ENCODE measurements at regions not wholly inside any gene's neighbourhood (a gene's known extent, or its start where the extent isn't known, plus 50 kb on each side); places are given as distances from the start of the nearest gene placed in this dataset.
A peak's percentile ranks its signal among the peaks of the same experiment; 100 is the strongest.

DNA sequence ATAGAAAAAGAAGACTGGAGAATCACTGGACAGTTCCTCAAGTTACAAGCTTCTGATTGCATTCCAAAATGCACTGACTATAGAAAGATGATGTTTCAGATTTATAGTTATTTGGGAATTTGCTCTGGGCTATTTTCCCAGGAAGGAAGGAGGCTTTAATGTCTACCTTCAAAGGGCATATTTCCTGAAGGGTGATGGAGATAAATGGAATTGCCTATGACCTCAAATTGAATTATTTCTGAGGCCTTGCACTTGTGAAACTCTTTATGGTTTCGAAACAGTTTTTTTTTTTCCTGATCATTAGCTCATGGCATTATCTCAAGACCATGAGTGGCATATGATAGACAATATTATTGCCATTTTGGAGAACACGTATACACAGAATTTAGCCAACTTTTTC, 333.9 kb downstream of the METTL15 start:
- DNase-seq (ENCODE audit: low read depth, low spot score) = no peak

DNA sequence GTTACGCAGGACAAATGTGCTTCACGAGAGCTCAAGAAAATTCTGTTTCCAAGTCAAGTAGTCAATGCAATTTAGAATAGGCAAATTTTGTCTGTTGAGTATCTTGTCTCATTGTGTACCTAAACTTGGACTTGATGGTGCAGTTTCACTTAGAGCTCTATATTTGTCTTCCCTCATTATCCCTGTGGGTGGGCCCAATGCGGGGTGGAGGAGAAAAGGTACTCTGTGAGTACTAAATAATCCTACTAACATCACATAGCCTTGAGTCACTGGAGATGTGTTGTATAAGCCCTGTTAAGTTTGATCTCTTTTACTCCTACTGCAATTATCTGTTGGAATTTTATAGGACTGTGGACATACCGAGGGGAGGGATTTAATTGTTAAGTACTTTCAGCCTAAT, 331.2 kb downstream of the METTL15 start:
- DNase-seq (ENCODE audit: low read depth, low spot score) = no peak

DNA sequence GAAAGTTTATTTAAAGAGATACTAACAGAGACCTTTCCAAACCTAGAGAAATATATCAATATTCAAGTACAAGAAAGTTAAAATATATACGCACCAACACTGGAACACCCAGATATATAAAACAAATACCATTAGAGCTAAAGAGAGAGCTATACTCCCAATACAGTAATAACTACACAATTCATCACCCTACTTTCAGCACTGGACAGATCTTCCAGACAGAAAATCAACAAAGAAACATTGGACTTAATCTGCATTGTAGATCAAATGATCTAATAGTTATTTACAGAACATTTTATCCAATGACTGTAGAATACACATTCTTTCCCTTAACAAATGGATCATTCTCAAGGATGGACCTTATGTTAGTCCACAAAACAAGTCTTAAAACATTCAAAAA, 311.9 kb downstream of the METTL15 start:
- DNase-seq (ENCODE audit: low read depth, low spot score) = no peak

DNA sequence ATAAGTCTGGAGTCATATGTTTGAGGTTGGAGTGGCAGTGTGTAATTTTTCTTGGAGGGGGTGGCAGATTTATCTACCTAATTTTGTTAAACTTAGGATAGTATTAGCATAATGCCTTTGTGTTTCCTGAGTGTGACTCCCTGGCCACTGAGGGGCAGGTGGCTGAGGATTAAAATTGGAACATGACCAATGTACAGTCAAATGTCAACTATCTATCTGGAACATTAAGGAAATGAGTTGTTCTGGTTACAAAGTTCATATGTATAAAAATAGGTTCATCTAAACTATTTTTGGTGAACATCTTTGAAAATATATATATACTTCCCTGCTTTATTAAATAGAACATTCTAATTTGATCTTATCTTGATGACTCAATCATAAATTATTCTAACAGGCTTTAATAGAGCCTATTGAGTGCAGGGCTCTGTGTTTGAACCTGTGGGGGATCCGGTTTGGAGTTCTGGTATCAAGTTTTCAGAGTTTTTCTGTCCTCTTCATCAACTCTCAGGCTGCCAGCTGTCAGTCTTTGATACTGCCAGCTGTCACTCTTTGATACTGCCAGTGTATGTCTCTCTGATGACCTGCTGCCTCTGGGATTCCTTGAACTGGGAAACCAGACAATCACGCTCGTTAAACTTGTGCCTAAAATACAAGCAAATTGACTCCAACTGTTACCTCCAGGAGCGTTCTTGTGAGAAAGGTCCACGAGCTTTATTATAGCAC, 309.6 kb downstream of the METTL15 start:
- no peak for DNase-seq (ENCODE audit: low read depth, low spot score)

GRCh38 chr11:28412029-28412428, 303.8 kb downstream of the METTL15 start:
- no peak for DNase-seq (ENCODE audit: low read depth, low spot score)

GRCh38 chr11:28401446-28401845, 293.3 kb downstream of the METTL15 start:
- no peak for DNase-seq (ENCODE audit: low read depth, low spot score)

DNA sequence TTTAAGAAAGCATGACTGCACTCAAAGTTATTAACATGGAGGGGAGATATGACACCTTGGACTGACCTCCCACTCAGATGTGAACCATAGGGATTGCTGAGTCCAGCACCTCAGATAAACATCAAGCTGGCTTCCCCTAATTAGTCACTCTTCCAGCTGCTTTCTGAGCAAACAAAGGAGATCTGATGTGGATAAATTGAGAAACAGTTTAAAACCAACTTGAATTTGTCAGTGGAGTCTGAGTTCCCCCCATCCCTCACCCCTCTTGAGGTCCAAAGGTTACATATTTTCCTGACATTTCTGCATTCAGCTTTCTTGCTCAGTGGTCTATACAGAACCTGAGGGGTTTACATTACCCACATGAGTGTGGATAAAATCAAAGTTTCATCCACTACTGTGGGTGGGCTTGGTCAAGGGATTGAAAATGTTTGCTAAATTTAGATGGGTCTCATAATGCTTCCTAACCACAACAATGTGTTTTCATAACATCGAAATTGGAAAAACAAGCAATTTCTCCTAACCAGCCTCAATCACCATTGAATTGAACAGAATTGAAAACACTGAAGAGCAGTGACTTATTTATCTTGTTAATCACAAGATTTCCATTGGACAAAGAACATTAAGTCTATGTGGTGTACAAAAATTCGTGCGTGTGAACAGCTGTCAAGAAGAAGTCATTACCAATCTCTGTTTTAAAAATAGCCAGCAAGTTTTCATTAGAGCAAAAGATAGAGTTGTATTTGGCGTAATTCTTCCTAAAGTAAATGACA, 292.3 kb downstream of the METTL15 start:
- DNase-seq (ENCODE audit: low read depth, low spot score) = peak; percentile 43

DNA sequence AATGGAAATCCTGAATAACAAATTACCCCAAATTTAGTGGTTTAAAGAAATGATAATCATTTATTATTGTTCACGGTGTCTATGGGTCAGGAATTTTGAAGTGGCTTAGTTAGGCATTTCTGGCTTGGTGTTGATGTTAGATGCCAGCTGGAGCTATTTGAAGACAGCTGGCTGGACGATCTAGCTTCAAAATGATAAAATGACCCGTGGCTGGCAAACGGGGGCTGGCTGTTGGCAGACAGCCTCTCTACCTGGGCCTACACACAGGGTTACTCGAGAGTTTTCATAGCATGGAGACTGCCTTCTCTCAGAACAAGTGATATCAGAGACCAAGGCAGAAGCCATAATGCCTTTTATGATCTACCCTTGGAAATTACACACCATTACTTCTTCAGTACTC, 285.2 kb downstream of the METTL15 start:
- no peak for DNase-seq (ENCODE audit: low read depth, low spot score)

DNA sequence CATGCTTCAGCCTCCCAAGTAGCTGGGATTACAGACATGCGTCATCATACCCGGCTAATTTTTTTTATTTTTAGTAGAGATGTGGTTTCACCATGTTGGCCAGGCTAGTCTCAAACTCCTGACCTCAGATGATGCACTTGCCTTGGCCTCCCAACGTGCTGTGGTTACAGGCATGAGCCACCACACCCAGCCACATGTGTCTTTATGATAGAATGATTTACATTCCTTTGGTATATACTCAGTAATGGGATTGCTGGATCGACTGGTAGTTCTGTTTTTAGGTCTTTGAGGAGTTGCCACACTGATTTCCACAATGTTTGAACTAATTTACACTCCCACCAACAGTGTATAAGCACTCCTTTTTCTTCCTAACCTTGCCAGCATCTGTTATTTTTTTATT, 276.2 kb downstream of the METTL15 start:
- peak; percentile 81 for DNase-seq (ENCODE audit: low read depth, low spot score)

GRCh38 chr11:28383456-28383855, 275.3 kb downstream of the METTL15 start:
- DNase-seq (ENCODE audit: low read depth, low spot score) = peak; percentile 20
